MCF 10A (cell line): ENCODE measurements at regions not wholly inside any gene's neighbourhood (a gene's known extent, or its start where the extent isn't known, plus 50 kb on each side); places are given as distances from the start of the nearest gene placed in this dataset.

Source experiments
- BruUV-seq: library from RNA; stranded (reverse); fragments of 400-500 nt; replicated peaks from 2 replicates; lab custom pipeline; 2021; lab: Mats Ljungman, UMichigan
- CTCF ChIA-PET: fragments of 300-600 bp; sonication (Branson Sonifier 250); formaldehyde crosslinking; extraction: SDS; loops from one replicate; lab custom pipeline; 2021; ENCODE audit warnings: antibody characterized with exemption, inconsistent platforms; lab: Yijun Ruan, JAX
- POLR2A ChIA-PET: fragments of 300-600, 350-650 bp; sonication (Branson Sonifier 250); formaldehyde crosslinking; extraction: SDS; loops from one replicate; lab custom pipeline; 2020; ENCODE audit warnings: antibody characterized with exemption, inconsistent platforms; lab: Yijun Ruan, JAX
- DNase-seq: peaks from one replicate; pipeline ENCODE4 v3.0.0-alpha.2; 2018; ENCODE audit not compliant: unreplicated experiment
- H3K27ac Mint-ChIP-seq: one replicate; pipeline ENCODE4 v1.8.0; 2022; ENCODE audit warnings: mild to moderate bottlenecking, low read depth, mixed read lengths; ENCODE audit not compliant: unreplicated experiment
- H3K27me3 Mint-ChIP-seq: one replicate; pipeline ENCODE4 v1.8.0; 2022; ENCODE audit warnings: mixed read lengths; ENCODE audit not compliant: insufficient read depth, unreplicated experiment
- H3K36me3 Mint-ChIP-seq: one replicate; pipeline ENCODE4 v1.8.0; 2022; ENCODE audit warnings: mild to moderate bottlenecking, moderate library complexity, mixed read lengths; ENCODE audit not compliant: insufficient read depth, unreplicated experiment
- H3K4me1 Mint-ChIP-seq: one replicate; pipeline ENCODE4 v1.8.0; 2022; ENCODE audit warnings: mixed read lengths; ENCODE audit not compliant: insufficient read depth, unreplicated experiment
- H3K4me3 Mint-ChIP-seq: one replicate; pipeline ENCODE4 v1.8.0; 2022; ENCODE audit warnings: mild to moderate bottlenecking, moderate library complexity, mixed read lengths; ENCODE audit not compliant: unreplicated experiment
- H3K9me3 Mint-ChIP-seq: one replicate; pipeline ENCODE4 v1.8.0; 2022; ENCODE audit warnings: mixed read lengths; ENCODE audit not compliant: unreplicated experiment
- CTCF ChIP-seq: fragments of 200-600 bp; IDR thresholded peaks from one replicate; pipeline ENCODE4 v1.8.0; 2022; ENCODE audit warnings: antibody characterized with exemption, mild to moderate bottlenecking; ENCODE audit not compliant: unreplicated experiment
- intact Hi-C: fragments of 100-400 bp; cut with micrococcal nuclease; formaldehyde crosslinking; loops from 2 replicates; pipeline ENCODE4 v1.14.1; 2022

- CTCF ChIA-PET, result interaction anchor here (0.6 to 0.7 kb wide), 2 partner anchors 47 to 348 kb away, joined by 3 to 5 read pairs; no protein-coding TSS in a partner anchor
- intact Hi-C loops, result no loop called here
- Mint-ChIP-seq H3K4me1 (peaks cover 6% of the 10 kb centered on the region), H3K36me3 (no peaks in the 10 kb centered on the region), H3K9me3 (no peaks in the 10 kb centered on the region), H3K27ac (no peak overlapping the region), H3K27me3 (no peaks in the 10 kb centered on the region), H3K4me3 (no peak overlapping the region)
- POLR2A ChIA-PET, result interaction anchor here (0.6 kb wide), 2 partner anchors 161 to 982 kb away, joined by 3 read pairs; no protein-coding TSS in a partner anchor
- DNase-seq, result peak; percentile 50
- no peak for TF ChIP-seq CTCF
- no TSS peak for BruUV-seq
Measured at GRCh38 chr5:68924481-68925145, 169.2 kb upstream of the SLC30A5 start.

- POLR2A ChIA-PET, result interaction anchor here (0.9 kb wide), 1 partner anchor 21 kb away, joined by 5 read pairs; no protein-coding TSS in a partner anchor
- Mint-ChIP-seq H3K27ac (no peak overlapping the region), H3K27me3 (no peaks in the 10 kb centered on the region), H3K36me3 (no peaks in the 10 kb centered on the region), H3K9me3 (peaks cover 8% of the 10 kb centered on the region), H3K4me1 (peaks cover 3% of the 10 kb centered on the region), H3K4me3 (no peak overlapping the region)
- BruUV-seq, result no TSS peak
- intact Hi-C loops, result no loop called here
- TF ChIP-seq CTCF, result no peak
- CTCF ChIA-PET, result interaction anchor here (1.0 kb wide), 1 partner anchor 34 kb away, joined by 3 read pairs; no protein-coding TSS in a partner anchor
- DNase-seq, result no peak
Measured at GRCh38 chr5:68928617-68929302, 165.1 kb upstream of the SLC30A5 start.

GRCh38 chr5:68930139-68930538 is 163.7 kb upstream of the SLC30A5 start:
- CTCF ChIA-PET, result no interaction called here

More at GRCh38 chr5:68930139-68930538, 163.7 kb upstream of the SLC30A5 start:
- Mint-ChIP-seq H3K9me3 (peaks cover 8% of the 10 kb centered on the region), H3K36me3 (no peaks in the 10 kb centered on the region), H3K27ac (no peak overlapping the region), H3K4me3 (no peak overlapping the region), H3K27me3 (no peaks in the 10 kb centered on the region), H3K4me1 (no peaks in the 10 kb centered on the region)
- no TSS peak for BruUV-seq
- POLR2A ChIA-PET, result no interaction called here
- DNase-seq, result no peak
- no peak for TF ChIP-seq CTCF
- intact Hi-C loops, result no loop called here
